HS-5 (cell line): ENCODE measurements at regions not wholly inside any gene's neighbourhood (a gene's known extent, or its start where the extent isn't known, plus 50 kb on each side); places are given as distances from the start of the nearest gene placed in this dataset.

Experiments used
- DNase-seq: peaks from one replicate; pipeline ENCODE4 v3.0.0-alpha.2; 2012; ENCODE audit warnings: low read depth

- DNase-seq, result no peak
Measured at GRCh38 chr2:14517731-14518130, 114.8 kb upstream of the LRATD1 start.

- no peak for DNase-seq
Measured at GRCh38 chr2:14520385-14520945, 112.1 kb upstream of the LRATD1 start.

- peak; percentile 73 for DNase-seq
Measured at GRCh38 chr2:14524041-14524802, 108.3 kb upstream of the LRATD1 start.

- DNase-seq, result no peak
Measured at GRCh38 chr2:14524803-14525080, 107.8 kb upstream of the LRATD1 start.

GRCh38 chr2:14530506-14530905, 102.0 kb upstream of the LRATD1 start:
- DNase-seq, result peak; percentile 31

GRCh38 chr2:14533131-14533757, 99.3 kb upstream of the LRATD1 start:
- no peak for DNase-seq

GRCh38 chr2:14535156-14535555, 97.4 kb upstream of the LRATD1 start:
- DNase-seq, result no peak

GRCh38 chr2:14536976-14537375, 95.5 kb upstream of the LRATD1 start:
- DNase-seq, result no peak

GRCh38 chr2:14540015-14540414, 92.5 kb upstream of the LRATD1 start:
- DNase-seq, result no peak

GRCh38 chr2:14543284-14543683, 89.2 kb upstream of the LRATD1 start:
- DNase-seq, result no peak

- DNase-seq, result no peak
Measured at GRCh38 chr2:14544247-14544646, 88.3 kb upstream of the LRATD1 start.

- no peak for DNase-seq
Measured at GRCh38 chr2:14547830-14548229, 84.7 kb upstream of the LRATD1 start.

- no peak for DNase-seq
Measured at GRCh38 chr2:14550658-14551057, 81.9 kb upstream of the LRATD1 start.

GRCh38 chr2:14551069-14551468, 81.4 kb upstream of the LRATD1 start:
- DNase-seq, result no peak

GRCh38 chr2:14552286-14552685, 80.2 kb upstream of the LRATD1 start:
- no peak for DNase-seq

GRCh38 chr2:14552818-14553217, 79.7 kb upstream of the LRATD1 start:
- DNase-seq, result no peak

- no peak for DNase-seq
Measured at GRCh38 chr2:14554849-14555545, 77.5 kb upstream of the LRATD1 start.

GRCh38 chr2:14557111-14557510, 75.4 kb upstream of the LRATD1 start:
- DNase-seq, result no peak

GRCh38 chr2:14557916-14558315, 74.6 kb upstream of the LRATD1 start:
- DNase-seq, result no peak

- DNase-seq, result no peak
Measured at GRCh38 chr2:14558335-14558919, 74.1 kb upstream of the LRATD1 start.

- DNase-seq, result no peak
Measured at GRCh38 chr2:14560716-14561115, 71.8 kb upstream of the LRATD1 start.

- DNase-seq, result no peak
Measured at GRCh38 chr2:14563324-14563723, 69.2 kb upstream of the LRATD1 start.

- DNase-seq, result no peak
Measured at GRCh38 chr2:14565666-14566065, 66.9 kb upstream of the LRATD1 start.
